GM13977 (cell line): ENCODE measurements at regions not wholly inside any gene's neighbourhood (a gene's known extent, or its start where the extent isn't known, plus 50 kb on each side); places are given as distances from the start of the nearest gene placed in this dataset.

Experiments
- DNase-seq: peaks from one replicate; pipeline ENCODE4 v3.0.0; 2012; ENCODE audit warnings: low spot score
- CTCF ChIP-seq: IDR thresholded peaks from 2 replicates; pipeline ENCODE4 v1.5.1; 2012; ENCODE audit warnings: mild to moderate bottlenecking, control low read depth; ENCODE audit not compliant: insufficient read depth; ENCODE audit errors: extremely low read depth, missing control alignments
- in situ Hi-C: fragments of 300-500 bp; cut with MboI; formaldehyde crosslinking; loops from one replicate; pipeline ENCODE4 v1.12.0; 2022; ENCODE audit warnings: low sequenced_read_pairs, low pct_unique_long_range_greater_than_20kb, mixed read lengths, inconsistent platforms; ENCODE audit not compliant: unreplicated experiment

- DNase-seq: no peak
- in situ Hi-C loops: no loop called here
- no peak for TF ChIP-seq CTCF
Measured at GRCh38 chr4:108397850-108398249, 222.5 kb upstream of the RPL34 start.

DNA sequence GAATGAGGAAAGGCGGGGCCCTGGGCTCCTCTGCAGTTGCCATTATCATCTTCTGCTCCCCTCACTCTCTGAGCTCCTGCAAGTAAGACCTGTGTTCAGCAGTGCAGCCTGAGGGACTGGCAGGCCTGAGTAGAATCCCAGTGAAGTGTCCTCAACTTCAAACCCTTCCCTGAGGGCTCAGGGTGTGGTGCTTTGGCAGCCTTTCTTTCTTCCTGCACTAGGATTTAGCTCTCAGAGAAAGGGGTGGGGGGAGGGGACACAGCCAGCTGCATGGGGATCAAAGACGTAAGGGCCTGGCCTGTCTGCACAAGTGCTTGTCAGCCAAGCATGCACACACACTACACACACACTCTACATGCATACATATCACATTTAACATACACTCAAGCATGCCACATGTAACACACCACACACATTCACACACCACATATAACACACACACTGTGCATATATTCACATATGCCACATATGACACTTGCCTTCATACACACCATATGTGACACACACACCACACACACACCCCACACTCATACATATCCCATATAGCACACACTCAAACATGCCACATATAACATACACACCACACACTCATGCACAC, 223.4 kb upstream of the RPL34 start:
- in situ Hi-C loops: no loop called here
- TF ChIP-seq CTCF: no peak
- DNase-seq: no peak

GRCh38 chr4:108395786-108396185, 224.6 kb upstream of the RPL34 start:
- DNase-seq: no peak
- in situ Hi-C loops: no loop called here
- no peak for TF ChIP-seq CTCF

DNA sequence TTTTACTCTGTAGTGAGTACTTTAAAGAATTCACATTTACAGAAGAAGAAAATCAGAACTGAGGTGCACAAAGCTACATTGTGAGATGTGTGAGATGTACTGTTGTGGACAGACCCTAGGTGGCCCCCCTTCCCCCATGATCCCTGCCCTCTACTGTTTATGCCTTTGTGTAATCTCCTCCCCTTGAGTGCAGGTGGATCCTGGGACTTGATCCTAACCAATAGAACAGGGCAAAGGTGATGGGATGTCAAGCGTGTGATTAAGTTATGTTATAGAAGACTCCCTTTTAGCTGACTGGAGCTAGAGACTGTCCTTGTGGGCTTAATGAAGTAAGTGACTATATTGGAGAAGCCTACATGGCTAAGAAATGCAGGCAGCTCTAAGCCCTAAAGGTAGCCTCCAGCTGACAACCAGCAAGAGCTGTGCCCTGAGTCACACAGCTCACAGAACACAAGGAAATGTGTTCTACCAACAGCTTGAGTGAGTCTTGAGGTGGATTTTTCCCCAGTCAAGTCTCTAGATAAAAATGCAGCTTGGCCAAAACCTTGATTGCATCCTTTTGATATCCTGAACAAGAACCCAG, 225.2 kb upstream of the LEF1 start:
- no peak for DNase-seq
- in situ Hi-C loops: no loop called here
- no peak for TF ChIP-seq CTCF

DNA sequence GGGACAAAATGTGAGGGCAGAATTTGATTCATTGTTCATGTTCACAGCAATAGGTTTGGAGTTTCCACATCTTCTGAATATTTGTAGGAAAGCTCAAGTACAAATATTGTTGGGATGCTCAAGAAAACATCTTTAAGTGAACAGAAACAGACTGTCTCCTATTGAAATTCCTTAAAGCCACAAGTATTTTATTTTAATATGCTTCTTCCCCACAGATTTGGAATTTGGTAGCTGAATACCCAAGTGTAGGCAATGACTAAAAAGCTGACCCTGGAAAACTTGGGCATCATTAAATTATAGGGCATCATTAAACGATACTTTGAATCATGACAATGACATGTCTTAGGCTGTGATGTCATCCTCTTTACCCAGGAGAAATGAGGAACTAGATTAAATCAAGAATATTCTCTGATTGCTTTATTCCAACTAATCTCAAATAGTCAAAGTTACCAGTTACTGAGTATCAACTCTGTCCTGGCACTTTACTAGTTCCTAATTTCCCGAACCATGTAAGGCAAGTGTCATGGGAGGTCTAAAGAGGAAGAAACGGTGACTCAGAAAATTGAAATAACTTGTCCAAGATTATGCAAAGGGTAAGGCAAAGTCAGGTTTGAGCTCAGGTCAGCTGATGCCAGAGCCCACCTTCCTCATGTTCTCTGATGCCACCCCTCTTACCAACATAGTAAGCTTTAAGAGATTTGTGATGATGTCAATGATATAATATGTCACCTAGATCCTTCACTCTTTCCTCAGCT, 223.1 kb upstream of the LEF1 start:
- no peak for DNase-seq
- TF ChIP-seq CTCF: no peak
- in situ Hi-C loops: no loop called here

DNA sequence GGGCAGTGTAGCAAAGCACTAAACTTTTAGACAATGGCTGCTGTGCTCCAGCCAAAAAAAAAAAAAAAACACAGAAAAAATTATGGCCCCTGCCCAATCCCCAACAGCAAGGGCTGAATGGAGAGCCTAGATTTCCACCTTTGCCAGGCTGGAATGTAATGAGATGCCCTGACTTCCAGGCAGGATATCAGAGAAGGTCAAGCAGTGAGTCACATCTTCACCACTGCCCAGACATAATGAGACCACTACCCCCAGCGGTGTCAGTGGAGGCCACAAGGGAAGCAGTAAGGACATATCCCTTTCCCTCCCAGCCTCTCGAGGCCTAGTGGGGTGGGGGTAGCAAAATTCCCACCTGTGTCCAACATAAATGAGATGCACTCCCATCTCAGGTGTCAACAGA, 216.3 kb upstream of the LEF1 start:
- in situ Hi-C loops: no loop called here
- TF ChIP-seq CTCF: no peak
- DNase-seq: no peak
